HepG2 (cell line): ENCODE measurements at regions not wholly inside any gene's neighbourhood (a gene's known extent, or its start where the extent isn't known, plus 50 kb on each side); places are given as distances from the start of the nearest gene placed in this dataset.

Experiments
- ELF1 ChIP-seq: sonication (generic); formaldehyde crosslinking; IDR thresholded peaks from 2 replicates; pipeline ENCODE4 v1.4.0; 2020; ENCODE audit warnings: missing genetic modification reagents
- ETV5 ChIP-seq: IDR thresholded peaks from 2 replicates; pipeline ENCODE4 v1.6.1; 2018; ENCODE audit warnings: missing biosample characterization, missing genetic modification reagents, inconsistent platforms, borderline replicate concordance
- FOSL2 ChIP-seq: sonication (generic); formaldehyde crosslinking; IDR thresholded peaks from 2 replicates; pipeline ENCODE4 v1.4.0; 2020; ENCODE audit warnings: missing genetic modification reagents
- GABPB1 ChIP-seq: IDR thresholded peaks from 2 replicates; pipeline ENCODE4 v1.6.1; 2016; ENCODE audit warnings: mild to moderate bottlenecking, missing genetic modification reagents, moderate library complexity, missing compliant biosample characterization
- JUND ChIP-seq: sonication (generic); formaldehyde crosslinking; IDR thresholded peaks from 2 replicates; pipeline ENCODE4 v1.8.0; 2022; ENCODE audit warnings: mild to moderate bottlenecking, missing genetic modification reagents
- LCORL ChIP-seq, 2 experiments: fragments of 450-650 bp in 1 of 2; sonication (generic) in 1 of 2; formaldehyde crosslinking in 1 of 2; IDR thresholded peaks; 2 replicates each; pipeline versions ENCODE4 v1.5.0 to v1.6.1; 2017 to 2020; ENCODE audit warnings: antibody characterized with exemption in 1 of 2, missing genetic modification reagents in 1 of 2
- RFX5 ChIP-seq: IDR thresholded peaks from 2 replicates; pipeline ENCODE4 v1.6.1; 2011; ENCODE audit warnings: low read depth, low read length, improper control_type of control experiment
- RORA ChIP-seq: sonication (generic); formaldehyde crosslinking; IDR thresholded peaks from 2 replicates; pipeline ENCODE4 v1.5.0; 2020; ENCODE audit warnings: mild to moderate bottlenecking, missing genetic modification reagents, moderate library complexity
- RXRB ChIP-seq: IDR thresholded peaks from 2 replicates; pipeline ENCODE4 v1.6.1; 2016; ENCODE audit warnings: borderline replicate concordance, missing genetic modification reagents, missing compliant biosample characterization
- ZMYM3 ChIP-seq: sonication (generic); formaldehyde crosslinking; IDR thresholded peaks from 2 replicates; pipeline ENCODE4 v1.5.1; 2020; ENCODE audit warnings: mild to moderate bottlenecking, missing genetic modification reagents
- ZNF143 ChIP-seq: sonication (generic); formaldehyde crosslinking; IDR thresholded peaks from 2 replicates; pipeline ENCODE4 v1.4.0; 2020; ENCODE audit warnings: missing genetic modification reagents
- ZNF33A ChIP-seq: sonication (generic); formaldehyde crosslinking; IDR thresholded peaks from 2 replicates; pipeline ENCODE4 v1.5.1; 2020; ENCODE audit warnings: missing genetic modification reagents, mild to moderate bottlenecking, moderate library complexity, borderline replicate concordance
- ZNF547 ChIP-seq: sonication (generic); formaldehyde crosslinking; IDR thresholded peaks from 2 replicates; pipeline ENCODE4 v1.5.1; 2020; ENCODE audit warnings: mild to moderate bottlenecking, missing genetic modification reagents
- ZNF713 ChIP-seq: sonication (generic); formaldehyde crosslinking; IDR thresholded peaks from 2 replicates; pipeline ENCODE4 v1.4.0; 2020; ENCODE audit warnings: mild to moderate bottlenecking, missing genetic modification reagents
- TF ChIP-seq, protein P1 (sequence below): sonication (generic); formaldehyde crosslinking; IDR thresholded peaks from 2 replicates; pipeline ENCODE4 v1.5.0; 2020; ENCODE audit warnings: mild to moderate bottlenecking, missing genetic modification reagents, moderate library complexity
- TF ChIP-seq, protein P2 (sequence below): sonication (generic); formaldehyde crosslinking; IDR thresholded peaks from 2 replicates; pipeline ENCODE4 v1.8.1; 2022; ENCODE audit warnings: low read depth, mild to moderate bottlenecking, missing genetic modification reagents
- TF ChIP-seq, protein P3 (sequence below): sonication (generic); formaldehyde crosslinking; IDR thresholded peaks from 2 replicates; pipeline ENCODE4 v1.5.0; 2020; ENCODE audit warnings: mild to moderate bottlenecking, missing genetic modification reagents
- TF ChIP-seq, protein P4 (sequence below): sonication (generic); formaldehyde crosslinking; IDR thresholded peaks from 2 replicates; pipeline ENCODE4 v1.4.0; 2020; ENCODE audit warnings: missing genetic modification reagents

DNA sequence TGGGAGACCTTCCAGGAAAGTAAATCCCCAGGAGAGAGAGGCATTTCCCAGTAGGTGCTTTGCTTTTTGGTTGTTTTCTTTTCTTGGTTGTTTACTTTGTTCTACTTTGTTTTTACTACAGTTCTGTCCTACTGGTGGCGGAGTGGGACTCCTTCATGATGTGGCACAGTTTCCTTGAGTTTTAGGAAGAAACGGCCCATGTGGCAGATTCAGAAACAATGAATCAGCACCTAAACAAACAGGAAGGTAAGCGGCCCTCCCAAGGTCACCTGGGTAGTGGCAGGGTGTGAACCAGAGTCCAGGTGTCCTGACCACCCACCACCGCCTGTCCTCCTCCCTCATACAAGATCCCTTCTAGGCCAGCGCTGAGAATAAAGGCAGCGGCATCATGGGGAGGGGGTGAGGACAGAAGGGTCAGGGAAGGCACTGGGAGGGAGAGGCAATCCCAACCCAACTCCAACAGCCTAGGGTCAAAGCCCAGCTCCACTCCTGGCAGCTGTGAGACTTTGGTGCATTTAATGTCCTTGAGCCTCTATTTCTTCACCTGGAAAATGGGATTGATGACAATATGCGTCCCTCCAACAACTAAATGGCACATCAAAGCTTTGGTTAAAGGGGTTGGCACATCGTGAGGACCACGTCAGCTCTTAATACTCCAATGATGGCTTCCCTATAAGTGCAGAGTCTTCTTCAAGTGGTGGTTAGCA is 111.5 kb upstream of the BCL2L14 start (continued):
- TF ChIP-seq FOSL2 (CRISPR knock-in tag) (peak; percentile 90), RORA (CRISPR knock-in tag) (no peak), ZNF143 (CRISPR knock-in tag) (no peak), ZNF547 (no peak), ELF1 (CRISPR knock-in tag) (no peak), LCORL (IDR thresholded peaks at IDR 0.05) (no peak), LCORL (CRISPR knock-in tag; IDR thresholded peaks at IDR 0.05) (0 out of 2 replicates have a peak, but pooled peaks have one; percentile 42), ZNF713 (CRISPR knock-in tag) (no peak), GABPB1 (no peak), ZMYM3 (CRISPR knock-in tag) (peak; percentile 57; the same call in 1 of the 2 replicates), RXRB (CRISPR knock-in tag) (0 out of 2 replicates have a peak, but pooled peaks have one; percentile 21), JUND (CRISPR knock-in tag) (0 out of 2 replicates have a peak, but pooled peaks have one; percentile 14), RFX5 (no peak), ZNF33A (CRISPR knock-in tag) (no peak), ETV5 (CRISPR knock-in tag) (peak; percentile 71; the same call in 1 of the 2 replicates)
- TF ChIP-seq, protein P1, sequence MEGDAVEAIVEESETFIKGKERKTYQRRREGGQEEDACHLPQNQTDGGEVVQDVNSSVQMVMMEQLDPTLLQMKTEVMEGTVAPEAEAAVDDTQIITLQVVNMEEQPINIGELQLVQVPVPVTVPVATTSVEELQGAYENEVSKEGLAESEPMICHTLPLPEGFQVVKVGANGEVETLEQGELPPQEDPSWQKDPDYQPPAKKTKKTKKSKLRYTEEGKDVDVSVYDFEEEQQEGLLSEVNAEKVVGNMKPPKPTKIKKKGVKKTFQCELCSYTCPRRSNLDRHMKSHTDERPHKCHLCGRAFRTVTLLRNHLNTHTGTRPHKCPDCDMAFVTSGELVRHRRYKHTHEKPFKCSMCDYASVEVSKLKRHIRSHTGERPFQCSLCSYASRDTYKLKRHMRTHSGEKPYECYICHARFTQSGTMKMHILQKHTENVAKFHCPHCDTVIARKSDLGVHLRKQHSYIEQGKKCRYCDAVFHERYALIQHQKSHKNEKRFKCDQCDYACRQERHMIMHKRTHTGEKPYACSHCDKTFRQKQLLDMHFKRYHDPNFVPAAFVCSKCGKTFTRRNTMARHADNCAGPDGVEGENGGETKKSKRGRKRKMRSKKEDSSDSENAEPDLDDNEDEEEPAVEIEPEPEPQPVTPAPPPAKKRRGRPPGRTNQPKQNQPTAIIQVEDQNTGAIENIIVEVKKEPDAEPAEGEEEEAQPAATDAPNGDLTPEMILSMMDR, result no peak
- TF ChIP-seq, protein P2, sequence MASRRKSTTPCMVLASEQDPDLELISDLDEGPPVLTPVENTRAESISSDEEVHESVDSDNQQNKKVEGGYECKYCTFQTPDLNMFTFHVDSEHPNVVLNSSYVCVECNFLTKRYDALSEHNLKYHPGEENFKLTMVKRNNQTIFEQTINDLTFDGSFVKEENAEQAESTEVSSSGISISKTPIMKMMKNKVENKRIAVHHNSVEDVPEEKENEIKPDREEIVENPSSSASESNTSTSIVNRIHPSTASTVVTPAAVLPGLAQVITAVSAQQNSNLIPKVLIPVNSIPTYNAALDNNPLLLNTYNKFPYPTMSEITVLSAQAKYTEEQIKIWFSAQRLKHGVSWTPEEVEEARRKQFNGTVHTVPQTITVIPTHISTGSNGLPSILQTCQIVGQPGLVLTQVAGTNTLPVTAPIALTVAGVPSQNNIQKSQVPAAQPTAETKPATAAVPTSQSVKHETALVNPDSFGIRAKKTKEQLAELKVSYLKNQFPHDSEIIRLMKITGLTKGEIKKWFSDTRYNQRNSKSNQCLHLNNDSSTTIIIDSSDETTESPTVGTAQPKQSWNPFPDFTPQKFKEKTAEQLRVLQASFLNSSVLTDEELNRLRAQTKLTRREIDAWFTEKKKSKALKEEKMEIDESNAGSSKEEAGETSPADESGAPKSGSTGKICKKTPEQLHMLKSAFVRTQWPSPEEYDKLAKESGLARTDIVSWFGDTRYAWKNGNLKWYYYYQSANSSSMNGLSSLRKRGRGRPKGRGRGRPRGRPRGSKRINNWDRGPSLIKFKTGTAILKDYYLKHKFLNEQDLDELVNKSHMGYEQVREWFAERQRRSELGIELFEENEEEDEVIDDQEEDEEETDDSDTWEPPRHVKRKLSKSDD (CRISPR knock-in tag), result no peak
- TF ChIP-seq, protein P3, sequence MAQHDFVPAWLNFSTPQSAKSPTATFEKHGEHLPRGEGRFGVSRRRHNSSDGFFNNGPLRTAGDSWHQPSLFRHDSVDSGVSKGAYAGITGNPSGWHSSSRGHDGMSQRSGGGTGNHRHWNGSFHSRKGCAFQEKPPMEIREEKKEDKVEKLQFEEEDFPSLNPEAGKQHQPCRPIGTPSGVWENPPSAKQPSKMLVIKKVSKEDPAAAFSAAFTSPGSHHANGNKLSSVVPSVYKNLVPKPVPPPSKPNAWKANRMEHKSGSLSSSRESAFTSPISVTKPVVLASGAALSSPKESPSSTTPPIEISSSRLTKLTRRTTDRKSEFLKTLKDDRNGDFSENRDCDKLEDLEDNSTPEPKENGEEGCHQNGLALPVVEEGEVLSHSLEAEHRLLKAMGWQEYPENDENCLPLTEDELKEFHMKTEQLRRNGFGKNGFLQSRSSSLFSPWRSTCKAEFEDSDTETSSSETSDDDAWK (CRISPR knock-in tag), result no peak
- TF ChIP-seq, protein P4, sequence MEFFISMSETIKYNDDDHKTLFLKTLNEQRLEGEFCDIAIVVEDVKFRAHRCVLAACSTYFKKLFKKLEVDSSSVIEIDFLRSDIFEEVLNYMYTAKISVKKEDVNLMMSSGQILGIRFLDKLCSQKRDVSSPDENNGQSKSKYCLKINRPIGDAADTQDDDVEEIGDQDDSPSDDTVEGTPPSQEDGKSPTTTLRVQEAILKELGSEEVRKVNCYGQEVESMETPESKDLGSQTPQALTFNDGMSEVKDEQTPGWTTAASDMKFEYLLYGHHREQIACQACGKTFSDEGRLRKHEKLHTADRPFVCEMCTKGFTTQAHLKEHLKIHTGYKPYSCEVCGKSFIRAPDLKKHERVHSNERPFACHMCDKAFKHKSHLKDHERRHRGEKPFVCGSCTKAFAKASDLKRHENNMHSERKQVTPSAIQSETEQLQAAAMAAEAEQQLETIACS (CRISPR knock-in tag), result no peak
